GM19455 (cell line): ENCODE measurements at regions not wholly inside any gene's neighbourhood (a gene's known extent, or its start where the extent isn't known, plus 50 kb on each side); places are given as distances from the start of the nearest gene placed in this dataset.

ENCODE experiments used
- ATAC-seq: cut with Tn5 transposase; IDR thresholded peaks from one replicate; pipeline ENCODE4 v1.9.1; 2021; ENCODE audit not compliant: unreplicated experiment

DNA sequence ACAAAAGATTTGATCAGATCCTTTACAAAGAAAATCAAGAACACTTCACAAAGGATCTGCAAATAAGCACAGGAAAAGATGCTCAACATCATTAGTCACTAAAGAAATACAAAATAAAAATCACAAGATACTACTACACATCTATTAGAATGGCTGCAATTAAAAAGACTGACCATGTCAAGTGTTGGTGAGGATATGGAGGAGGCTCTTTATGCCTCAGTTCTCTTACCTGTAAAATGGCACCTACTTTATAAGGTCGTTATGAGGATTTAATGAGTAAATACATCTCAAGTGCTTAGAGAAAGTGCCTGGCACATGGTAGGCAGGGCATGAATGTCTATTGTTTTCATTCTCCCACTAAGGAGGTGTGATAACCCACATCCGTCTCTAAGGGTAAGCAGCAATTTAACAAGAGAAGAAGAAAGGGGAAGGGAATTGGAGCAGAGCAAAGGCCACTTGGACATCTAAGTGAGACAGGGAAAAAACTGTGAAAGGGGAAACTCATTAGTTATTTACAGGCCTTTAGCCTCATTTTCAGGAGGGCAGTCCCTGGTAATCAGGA is 157.5 kb upstream of the NFE2L3 start:
- no peak for ATAC-seq

DNA sequence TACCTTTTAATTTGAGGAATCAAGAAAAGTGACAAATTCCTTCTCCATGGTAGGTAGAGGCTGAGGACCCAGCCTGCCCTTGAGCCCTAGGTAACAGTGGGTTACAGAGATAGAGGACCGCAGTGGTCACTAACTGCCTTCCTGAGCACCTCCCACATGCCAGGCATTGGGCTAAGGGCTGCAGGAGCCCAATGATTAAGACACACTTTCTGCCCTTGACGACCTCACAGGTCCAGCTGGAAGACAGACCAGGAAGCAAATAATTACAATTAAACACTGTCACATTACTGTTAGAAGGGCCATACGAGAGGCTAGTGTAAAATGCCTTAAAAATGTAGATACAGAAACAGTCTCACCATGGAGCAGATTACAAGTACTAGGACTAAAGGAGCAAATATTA is 156.8 kb upstream of the NFE2L3 start:
- ATAC-seq = no peak

DNA sequence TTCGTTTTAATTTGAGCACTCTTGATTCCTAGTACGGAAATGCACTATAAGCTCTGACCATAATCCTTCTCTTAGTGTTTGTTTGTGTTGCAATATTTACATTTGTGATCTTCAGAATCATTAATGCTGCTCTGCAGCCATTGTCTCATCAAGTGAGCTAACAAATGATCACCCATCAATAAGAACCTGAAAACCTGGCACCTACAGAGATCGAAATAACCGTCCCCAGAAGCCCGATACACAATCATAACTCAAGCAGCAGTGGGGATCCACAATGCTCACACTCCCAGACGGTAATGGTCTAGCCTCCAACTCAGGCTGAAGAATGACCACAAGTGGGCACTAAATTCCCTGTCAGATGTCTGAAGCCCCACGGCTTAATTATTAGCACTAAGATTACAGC is 156.0 kb upstream of the NFE2L3 start:
- ATAC-seq = no peak

DNA sequence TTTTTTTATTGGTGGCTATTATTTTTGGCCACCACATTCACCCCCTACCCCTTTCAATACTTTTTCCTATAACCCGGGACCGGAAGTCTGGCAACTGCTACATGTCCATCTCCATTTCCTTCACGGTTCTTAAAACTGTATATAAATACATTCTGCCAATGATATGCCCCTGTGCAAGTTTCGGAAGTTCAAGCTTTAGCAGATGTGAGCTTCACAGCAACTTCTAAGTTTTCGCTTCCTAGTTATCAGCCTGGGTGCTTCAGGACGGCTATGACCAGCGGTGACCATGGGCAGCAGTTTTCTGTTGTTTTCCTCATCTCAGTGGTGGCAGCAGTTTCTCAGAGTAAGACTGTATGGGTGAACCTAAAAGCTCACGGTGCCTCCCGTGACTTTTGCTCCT is 153.5 kb upstream of the NFE2L3 start:
- no peak for ATAC-seq

DNA sequence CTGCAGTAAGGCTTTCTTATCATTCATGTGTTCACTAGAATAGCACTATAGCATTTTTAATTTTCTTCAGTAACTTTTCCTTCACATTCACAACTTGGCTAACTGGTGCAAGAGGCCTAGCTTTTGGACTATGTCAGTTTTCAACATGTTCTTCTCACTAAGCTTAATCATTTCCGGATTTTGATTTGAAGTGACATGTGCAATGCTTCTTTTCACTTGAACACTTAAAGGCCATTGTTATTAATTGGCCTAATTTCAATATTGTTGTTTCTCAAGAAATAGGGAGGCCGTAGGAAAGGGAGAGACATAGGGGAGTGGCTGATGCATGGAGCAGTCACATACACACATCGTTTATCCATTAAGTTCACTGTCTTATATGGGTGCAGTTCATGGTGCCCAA is 151.2 kb upstream of the NFE2L3 start:
- ATAC-seq = no peak

DNA sequence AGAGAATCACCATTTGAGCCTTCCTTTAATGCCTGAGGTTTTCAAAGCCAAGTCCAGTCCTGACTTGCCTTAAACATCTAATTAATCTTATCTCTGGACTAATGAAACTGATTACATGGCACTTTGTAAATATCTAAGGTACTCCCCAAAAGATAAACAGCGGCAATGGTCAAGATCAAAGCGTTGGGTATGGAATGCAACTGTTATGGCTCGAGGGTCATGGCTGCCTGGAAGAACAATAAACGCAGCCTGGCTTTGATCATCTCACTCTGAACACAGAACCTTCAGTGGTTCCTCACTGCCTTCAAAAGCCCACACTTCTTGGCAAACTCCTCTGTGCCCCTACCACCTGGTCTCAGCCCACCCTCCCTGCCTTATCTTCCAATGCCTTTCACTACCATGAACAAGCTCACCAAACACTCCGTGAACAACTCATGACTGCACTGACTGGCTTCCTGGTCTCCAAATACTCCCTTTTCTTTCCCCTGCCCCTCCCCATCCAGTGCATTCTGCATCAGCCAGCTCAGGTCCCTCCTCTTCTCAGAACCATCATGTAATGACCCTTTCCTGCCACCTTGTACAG is 150.2 kb upstream of the NFE2L3 start:
- no peak for ATAC-seq

DNA sequence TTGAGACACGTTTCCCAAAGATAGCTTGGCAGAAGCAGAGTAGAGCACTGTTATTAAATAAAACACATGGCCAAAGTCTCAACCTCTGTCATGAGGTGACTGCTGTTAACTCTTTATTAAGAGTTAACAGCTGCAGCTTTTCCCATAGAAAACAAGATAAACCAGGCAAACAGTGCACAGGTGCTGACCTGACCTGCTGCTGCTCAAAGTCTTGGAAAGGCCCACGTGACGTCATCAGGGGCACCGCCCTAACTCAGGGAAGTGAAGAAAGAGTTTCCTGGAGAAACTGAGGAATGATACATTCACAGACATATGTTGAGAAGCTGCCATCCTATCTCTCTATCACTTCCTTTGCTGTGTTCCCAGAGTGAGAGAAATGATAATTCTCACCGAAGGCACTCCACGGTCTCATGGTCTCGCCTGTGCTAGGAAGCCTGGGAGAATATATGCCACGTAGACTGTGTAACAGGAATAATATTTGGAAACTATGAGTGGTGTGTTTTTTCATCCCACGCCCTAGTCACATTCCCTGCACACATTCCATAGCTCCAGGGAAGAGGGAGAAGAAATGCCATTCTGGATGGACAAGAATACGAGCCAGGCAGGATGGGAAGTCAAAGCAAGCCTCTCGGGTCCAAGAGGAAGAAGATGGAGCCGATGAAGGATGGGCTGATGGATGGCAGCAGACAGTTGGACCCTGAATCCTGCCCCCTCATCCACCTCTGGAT is 146.2 kb upstream of the NFE2L3 start:
- no peak for ATAC-seq

DNA sequence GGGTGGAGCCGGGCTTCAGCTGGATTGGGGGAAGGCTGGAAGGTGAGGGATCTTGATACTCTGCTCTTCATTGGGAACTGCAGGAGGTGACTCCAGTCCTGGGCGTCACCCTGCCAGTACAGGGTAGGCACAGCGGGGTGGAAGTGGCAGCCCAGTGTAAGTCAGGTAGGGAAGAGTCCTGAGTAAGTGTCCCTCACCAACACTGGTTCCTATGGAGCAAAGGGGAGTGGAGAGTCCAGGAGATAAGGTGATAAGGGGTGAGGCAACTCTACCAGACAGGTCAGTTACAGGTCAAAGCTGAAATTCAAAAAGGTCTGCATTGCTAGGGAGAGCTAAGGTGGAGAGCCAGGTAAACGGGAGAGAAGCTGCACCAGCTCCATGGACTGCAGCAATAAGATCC is 145.6 kb upstream of the NFE2L3 start:
- ATAC-seq = no peak

DNA sequence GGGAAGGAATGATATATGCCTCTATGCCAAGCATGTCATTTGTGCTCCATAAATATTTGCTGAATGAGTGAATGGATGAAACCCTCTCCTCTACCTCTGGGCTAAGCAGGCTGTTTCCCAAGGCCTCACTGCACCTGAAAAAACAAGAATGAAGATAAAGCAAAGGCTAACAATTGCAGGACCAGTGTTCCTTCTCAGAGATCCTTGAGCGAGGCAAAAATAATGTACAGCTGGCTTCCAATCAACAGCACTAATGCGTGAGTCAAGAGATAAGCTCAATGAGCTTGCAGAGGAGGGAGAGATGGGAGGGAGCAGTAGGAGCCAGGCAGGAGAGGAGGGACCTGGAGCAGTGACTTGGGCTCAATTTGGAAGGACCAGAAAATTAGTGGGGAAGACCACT is 144.5 kb upstream of the NFE2L3 start:
- no peak for ATAC-seq

DNA sequence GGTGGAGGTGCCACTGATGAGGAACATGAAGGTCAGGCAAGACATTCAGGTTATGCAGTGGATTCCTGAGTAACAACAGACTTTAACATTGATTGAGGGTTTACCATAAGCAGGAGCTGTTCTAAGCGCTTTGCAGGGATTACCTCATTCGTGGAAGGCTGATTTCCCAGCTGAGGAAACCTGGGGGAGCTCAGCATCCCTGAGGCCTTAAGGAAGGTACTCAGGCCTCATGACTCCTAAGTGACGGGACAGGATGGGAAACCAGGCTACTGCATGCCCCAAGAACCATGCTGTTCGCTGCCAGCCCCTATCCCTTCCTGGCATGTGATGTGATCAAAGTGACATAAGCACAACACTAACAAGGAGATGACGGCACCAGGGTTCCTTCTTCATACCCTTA is 143.6 kb upstream of the NFE2L3 start:
- ATAC-seq = no peak

DNA sequence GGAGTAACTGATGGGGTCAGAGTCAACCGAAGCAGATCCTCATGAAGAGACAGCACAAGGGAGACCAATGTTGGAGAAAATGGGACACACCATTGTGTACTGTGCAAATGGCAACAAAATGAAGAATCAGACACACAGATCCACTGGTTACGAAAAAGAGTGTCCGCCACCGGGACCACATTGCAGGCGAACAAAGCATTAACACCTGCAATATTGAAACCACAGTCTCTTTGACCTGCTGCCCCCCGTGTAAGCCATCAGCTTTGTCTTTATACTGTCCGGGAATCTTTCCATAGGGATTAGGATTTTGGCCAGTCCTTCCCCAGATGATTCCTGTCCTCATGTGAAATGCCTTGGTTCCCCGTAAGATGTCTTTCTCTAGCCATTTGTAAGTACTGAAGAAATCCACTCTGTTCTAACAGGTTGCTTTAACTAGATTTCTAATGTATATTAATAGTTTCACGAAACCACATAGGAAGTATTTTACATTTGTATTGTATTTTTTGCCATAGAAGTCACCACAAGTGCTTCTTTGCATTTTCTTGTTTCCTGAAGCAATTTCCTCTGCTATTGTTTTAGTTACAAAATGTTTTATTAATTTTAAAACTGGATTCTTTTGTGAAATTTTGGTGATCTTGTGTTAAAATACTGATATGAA is 140.8 kb upstream of the NFE2L3 start:
- ATAC-seq = peak; percentile 65

DNA sequence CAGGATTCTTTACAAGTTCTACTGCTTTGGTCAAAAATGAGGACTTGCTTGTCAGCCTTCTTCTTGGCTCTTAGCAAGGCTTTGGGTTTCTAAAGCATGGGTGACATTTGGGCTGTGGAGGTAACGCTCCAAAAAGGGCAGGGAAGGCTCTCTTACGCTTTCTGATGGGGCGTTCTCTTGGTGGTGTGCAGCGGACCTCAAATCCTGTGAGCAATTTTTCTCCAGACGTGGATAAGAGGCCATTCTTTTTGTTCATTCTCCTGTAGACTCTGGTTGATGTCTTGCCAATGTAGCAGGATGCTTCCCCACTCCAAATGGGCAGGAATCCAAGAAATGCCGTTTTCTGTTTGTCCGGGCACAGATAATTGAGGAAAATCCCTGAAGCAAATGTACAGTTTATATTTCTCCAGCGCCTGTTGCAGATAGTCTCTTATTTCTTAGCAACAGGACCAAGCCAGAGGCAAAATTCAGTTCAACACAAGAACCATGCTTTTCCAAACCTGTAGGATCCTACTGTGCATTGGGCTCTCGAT is 138.4 kb upstream of the NFE2L3 start:
- no peak for ATAC-seq

DNA sequence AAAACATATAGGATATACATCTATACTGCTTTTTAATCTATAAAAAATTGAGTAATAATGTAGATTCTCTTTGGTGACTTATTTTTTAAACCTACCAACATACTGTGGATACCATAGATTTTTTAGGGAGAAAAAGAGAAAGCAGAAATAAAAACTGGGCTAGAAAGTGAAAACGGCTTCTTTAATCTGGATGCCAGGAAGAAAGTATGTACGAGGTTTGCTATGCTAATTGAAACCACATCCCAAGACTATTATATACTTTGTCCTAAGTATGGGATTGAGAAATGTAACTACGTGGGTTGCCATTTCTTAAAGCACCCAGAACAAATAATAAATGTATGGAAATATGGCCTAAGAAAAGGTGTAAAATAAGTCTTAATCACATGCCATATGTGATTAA is 129.0 kb upstream of the NFE2L3 start:
- ATAC-seq = no peak

DNA sequence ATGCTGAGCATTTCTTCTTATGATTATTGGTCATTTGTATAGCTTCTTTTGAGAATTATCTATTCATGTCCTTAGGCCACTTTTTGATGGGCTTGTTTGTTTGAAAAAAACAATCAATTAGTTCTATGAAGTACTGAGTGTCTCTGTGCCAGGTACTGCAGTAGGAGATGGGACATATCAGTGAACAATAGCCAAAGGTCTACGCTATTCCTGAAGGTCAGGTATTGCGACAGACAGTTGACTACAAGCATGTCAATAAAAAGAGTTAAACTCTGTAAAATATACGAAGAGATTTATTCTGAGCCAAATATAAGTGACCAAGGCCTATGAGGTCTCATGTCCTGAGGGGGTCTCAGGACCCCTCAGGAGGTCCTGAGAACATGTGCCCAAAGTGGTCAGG is 122.1 kb upstream of the NFE2L3 start:
- no peak for ATAC-seq

DNA sequence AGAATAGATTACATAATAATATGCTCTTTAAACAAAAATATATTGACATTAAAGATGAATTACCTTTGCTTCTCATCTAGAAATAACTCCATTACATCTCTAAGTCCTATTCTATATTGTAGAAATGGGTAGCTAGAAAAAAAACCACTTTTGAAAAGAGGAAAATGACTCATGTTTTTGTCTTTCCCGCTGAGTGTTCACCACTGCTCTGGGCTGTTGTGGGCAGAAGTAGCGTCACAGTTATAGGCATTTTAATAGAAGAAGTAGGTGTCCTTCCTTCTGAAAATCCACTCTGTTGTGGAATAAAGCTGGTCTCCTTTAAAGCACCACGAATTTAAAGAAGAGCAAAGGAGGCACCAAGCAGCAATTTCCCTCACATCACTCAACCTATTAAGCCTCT is 117.6 kb upstream of the NFE2L3 start:
- ATAC-seq = no peak

DNA sequence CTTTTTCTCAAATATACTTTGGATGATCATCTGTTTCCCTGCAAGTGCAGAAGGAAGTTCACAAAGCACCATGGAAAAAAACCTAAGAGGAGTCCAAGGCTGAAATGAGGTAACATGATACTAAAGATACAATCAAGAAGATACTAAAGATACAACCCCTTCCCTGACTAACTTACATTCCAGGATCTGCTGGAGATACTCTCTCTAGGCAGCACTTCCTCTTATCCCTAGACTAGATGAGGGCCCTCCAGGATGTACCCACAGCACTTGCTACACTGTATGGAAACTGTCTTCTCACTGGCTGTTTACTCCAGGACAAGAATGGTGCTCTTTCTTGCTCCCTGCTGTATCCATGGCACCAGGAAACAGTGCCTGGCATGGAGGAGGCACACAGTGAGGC is 116.4 kb upstream of the NFE2L3 start:
- ATAC-seq = no peak

DNA sequence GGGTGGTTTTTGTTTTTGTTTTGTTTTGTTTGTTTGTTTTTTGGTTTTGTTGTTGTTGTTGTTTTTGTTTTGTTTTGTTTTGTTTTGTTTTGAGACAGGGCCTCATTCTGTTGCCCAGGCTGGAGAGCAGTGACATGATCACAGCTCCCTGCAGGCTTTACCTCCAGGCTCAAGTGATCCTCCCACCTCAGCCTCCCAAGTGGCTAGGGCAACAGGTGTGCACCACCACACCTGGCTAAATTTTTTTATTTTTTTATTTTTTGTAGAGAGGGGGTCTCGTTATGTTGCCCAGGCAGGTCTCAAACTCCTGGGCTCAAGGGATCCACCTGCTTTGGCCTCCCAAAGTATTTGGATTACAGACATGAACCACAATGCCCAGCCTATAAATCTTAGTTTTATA is 115.9 kb upstream of the NFE2L3 start:
- ATAC-seq = no peak

DNA sequence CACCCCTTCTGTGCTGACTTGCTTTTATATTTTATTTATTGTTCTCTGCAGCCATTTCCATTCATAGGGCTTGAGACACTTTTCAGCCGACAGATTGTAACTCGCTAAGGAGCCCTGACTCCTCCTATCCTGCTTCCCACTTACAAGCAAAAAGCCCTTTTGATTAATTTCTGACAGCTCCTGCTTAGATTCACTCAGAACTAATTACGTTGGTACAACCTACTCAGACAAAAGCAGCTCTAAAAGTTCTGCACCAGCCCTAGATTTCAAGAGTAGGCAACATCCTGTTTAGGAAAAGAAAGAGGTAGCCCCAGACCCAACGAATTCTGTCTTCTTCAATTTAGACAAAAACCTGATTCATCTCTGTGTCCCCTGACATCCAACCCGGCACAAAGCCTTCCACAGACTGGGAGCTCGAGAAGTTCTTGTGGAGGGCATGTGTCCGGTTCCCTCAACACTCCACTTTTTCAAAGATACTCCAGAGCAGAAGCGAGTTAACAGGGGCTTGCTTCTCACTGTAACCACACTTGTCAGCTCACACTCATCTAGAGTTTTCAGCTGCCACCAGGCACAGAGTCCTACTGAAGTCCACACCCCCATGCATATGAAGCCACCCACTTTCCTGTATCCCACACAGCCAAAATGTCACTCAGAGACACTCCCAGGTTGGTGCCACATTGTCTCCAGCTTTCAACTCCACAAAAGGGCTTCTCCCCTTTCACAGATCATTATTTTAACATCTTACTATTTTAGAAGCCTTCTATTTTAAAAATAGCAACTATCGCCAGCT is 113.6 kb upstream of the NFE2L3 start:
- ATAC-seq = no peak

DNA sequence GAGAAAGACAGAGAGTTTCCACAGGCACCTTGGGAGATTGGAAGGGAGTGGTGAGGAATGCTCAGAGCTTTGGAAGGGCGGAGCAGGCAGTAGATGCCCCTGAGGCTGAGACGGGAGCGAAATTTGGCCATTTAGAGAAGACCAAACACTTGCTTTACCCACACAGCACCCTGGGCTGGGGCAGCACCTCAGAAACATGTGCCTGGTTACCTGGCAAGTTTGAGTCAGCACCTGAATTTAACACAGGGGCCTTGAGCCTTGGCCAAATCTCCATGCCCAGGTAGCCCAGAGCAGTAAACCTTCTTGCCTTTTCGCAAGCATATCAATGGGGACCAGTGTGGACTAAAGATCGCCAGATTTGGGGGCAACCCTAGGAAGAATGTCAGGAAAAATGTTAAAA is 111.9 kb upstream of the NFE2L3 start:
- ATAC-seq = no peak

DNA sequence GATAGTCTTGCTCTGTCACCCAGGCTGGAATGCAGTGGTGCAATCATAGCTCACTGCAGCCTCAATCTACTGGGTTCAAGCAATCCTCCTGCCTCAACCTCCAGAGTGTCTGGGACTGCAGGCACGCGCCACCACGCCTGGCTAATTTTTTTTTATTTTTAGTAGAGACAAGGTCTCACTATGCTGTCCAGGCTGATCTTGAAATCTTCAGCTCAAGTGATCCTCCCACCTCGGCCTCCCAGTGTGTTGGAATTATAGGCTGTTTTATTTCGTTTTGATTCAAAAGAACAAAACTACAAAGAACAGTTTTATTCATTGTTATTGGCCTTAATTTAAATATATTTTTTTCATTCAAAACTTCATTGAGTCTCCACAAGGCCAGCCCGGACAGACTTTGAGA is 109.8 kb upstream of the NFE2L3 start:
- ATAC-seq = no peak

DNA sequence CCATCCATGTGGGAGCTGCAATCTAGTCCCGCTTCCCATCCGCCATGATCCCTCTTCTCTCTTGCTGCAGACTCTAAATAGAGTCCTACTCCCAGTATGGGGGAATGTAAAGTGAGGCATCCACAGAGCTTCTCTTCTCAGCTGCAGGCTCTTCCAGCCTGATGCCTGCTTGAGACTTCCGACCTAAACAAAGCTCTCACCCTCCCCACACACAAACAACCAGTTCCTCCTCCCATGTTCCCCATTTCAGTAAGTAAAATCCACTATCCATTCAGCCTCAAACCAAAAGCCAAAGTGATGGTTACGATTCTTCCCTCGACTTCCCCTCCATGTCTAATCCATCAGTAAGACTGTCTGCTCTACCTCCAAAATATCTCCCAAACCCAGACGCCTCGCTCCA is 108.2 kb upstream of the NFE2L3 start:
- ATAC-seq = no peak
